ENCODE measurements at regions not wholly inside any gene's neighbourhood (a gene's known extent, or its start where the extent isn't known, plus 50 kb on each side); places are given as distances from the start of the nearest gene placed in this dataset.

GRCh38 chr1:83791821-83792437 lies 207.0 kb downstream of the TTLL7 start:
- CTCF ChIA-PET, result no interaction called here
- Mint-ChIP-seq H3K4me3 (no peak overlapping the region), H3K27ac (no peak overlapping the region), H3K27me3 (ENCODE audit: low read depth) (no peaks in the 10 kb centered on the region), H3K9me3 (ENCODE audit: insufficient read depth) (no peaks in the 10 kb centered on the region), H3K36me3 (ENCODE audit: low read depth) (no peaks in the 10 kb centered on the region), H3K4me1 (ENCODE audit: low read depth) (no peaks in the 10 kb centered on the region)
- ATAC-seq, result no peak
- no peak for DNase-seq
- POLR2A ChIA-PET, result no interaction called here

- no peaks in the 10 kb centered on the region for H3K4me1 Mint-ChIP-seq (ENCODE audit: low read depth)
- no peak overlapping the region for H3K4me3 Mint-ChIP-seq
- POLR2A ChIA-PET, result no interaction called here
- CTCF ChIA-PET, result no interaction called here
- no peaks in the 10 kb centered on the region for H3K27me3 Mint-ChIP-seq (ENCODE audit: low read depth)
- H3K36me3 Mint-ChIP-seq (ENCODE audit: low read depth), result no peaks in the 10 kb centered on the region
- DNase-seq (no peak), ATAC-seq (no peak)
- peaks cover 4% of the 10 kb centered on the region for H3K9me3 Mint-ChIP-seq (ENCODE audit: insufficient read depth)
- no peak overlapping the region for H3K27ac Mint-ChIP-seq
These were observed 208.5 kb downstream of the TTLL7 start for GRCh38 chr1:83790446-83790845.

- Mint-ChIP-seq H3K4me3 (no peak overlapping the region), H3K4me1 (ENCODE audit: low read depth) (no peaks in the 10 kb centered on the region), H3K36me3 (ENCODE audit: low read depth) (no peaks in the 10 kb centered on the region), H3K27me3 (ENCODE audit: low read depth) (no peaks in the 10 kb centered on the region), H3K27ac (no peak overlapping the region), H3K9me3 (ENCODE audit: insufficient read depth) (peaks cover 4% of the 10 kb centered on the region)
- POLR2A ChIA-PET, result no interaction called here
- ATAC-seq (no peak), DNase-seq (no peak)
- CTCF ChIA-PET, result no interaction called here
These were observed 211.5 kb downstream of the TTLL7 start for GRCh38 chr1:83787246-83787998.

GRCh38 chr1:83781667-83782066 lies 217.3 kb downstream of the TTLL7 start:
- Mint-ChIP-seq H3K27me3 (ENCODE audit: low read depth) (no peaks in the 10 kb centered on the region), H3K4me1 (ENCODE audit: low read depth) (no peaks in the 10 kb centered on the region), H3K27ac (no peak overlapping the region), H3K4me3 (no peak overlapping the region), H3K9me3 (ENCODE audit: insufficient read depth) (peaks cover 4% of the 10 kb centered on the region), H3K36me3 (ENCODE audit: low read depth) (no peaks in the 10 kb centered on the region)
- DNase-seq (no peak), ATAC-seq (no peak)
- ChIA-PET POLR2A (no interaction called here), CTCF (no interaction called here)

- no peaks in the 10 kb centered on the region for H3K4me1 Mint-ChIP-seq (ENCODE audit: low read depth)
- H3K36me3 Mint-ChIP-seq (ENCODE audit: low read depth), result no peaks in the 10 kb centered on the region
- ChIA-PET CTCF (no interaction called here), POLR2A (no interaction called here)
- H3K27me3 Mint-ChIP-seq (ENCODE audit: low read depth), result no peaks in the 10 kb centered on the region
- no peaks in the 10 kb centered on the region for H3K9me3 Mint-ChIP-seq (ENCODE audit: insufficient read depth)
- no peak for DNase-seq
- no peak overlapping the region for H3K4me3 Mint-ChIP-seq
- no peak overlapping the region for H3K27ac Mint-ChIP-seq
- no peak for ATAC-seq
These were observed 219.4 kb downstream of the TTLL7 start for GRCh38 chr1:83779565-83779964.

DNA sequence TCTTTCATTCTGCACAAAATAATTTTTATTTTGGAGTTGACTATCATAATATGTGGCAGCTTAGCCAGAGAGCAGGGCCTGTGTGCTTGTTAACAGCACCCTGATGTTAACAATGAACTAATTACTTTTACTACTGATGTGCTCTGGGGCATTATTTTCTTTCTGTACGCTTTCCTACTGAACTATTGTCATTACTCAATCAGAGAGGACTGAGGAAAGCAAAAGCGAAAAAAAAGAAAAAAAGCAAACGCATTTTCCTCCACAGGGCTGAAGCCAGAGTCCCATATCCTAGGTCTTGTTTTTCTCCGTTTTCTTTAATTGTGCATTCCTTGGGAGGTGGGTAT lies 221.2 kb downstream of the TTLL7 start:
- H3K36me3 Mint-ChIP-seq (ENCODE audit: low read depth), result no peaks in the 10 kb centered on the region
- ATAC-seq, result no peak
- H3K4me3 Mint-ChIP-seq, result no peak overlapping the region
- H3K27ac Mint-ChIP-seq, result no peak overlapping the region
- H3K27me3 Mint-ChIP-seq (ENCODE audit: low read depth), result no peaks in the 10 kb centered on the region
- no peaks in the 10 kb centered on the region for H3K9me3 Mint-ChIP-seq (ENCODE audit: insufficient read depth)
- no peak for DNase-seq
- ChIA-PET POLR2A (no interaction called here), CTCF (no interaction called here)
- no peaks in the 10 kb centered on the region for H3K4me1 Mint-ChIP-seq (ENCODE audit: low read depth)

DNA sequence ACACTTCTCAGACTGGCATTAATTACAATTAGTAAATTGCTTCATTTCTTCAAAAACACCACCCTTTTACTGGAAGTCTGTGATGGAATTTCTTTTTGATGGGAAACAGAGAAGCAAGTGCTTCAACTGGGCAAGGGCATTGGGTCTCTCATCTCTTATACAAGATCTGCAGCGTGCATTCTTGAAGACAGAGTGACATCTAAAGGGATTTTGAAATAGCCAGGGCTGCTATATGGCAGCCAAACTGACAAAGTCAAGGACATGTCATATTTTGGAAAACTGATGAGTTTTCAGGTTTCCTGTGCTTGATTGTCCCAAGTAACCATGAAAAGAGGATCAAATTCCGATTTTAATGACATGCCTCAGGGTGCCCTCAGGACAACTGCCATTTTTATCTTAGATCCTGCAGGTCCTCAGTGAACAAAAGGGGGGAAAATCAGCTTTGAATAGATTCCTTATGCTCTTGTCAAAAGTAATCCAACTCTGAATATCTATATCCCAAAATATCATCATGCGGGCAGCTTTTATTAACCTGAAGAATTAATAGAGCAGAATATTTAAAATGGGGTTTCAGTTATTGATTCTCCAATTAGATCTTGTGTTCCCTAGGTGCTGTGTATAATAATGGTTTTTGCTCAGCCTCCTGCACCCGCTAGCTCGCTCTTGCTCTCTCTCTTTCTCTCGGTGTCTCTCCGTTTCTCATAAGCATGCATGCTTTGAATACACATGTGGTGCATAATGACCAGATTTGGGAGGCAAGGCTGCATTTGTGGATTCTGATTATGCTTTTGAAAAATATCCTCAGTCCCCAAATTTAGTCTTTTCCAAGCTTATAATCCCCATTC lies 221.8 kb downstream of the TTLL7 start:
- POLR2A ChIA-PET, result no interaction called here
- CTCF ChIA-PET, result no interaction called here
- no peak overlapping the region for H3K4me3 Mint-ChIP-seq
- H3K9me3 Mint-ChIP-seq (ENCODE audit: insufficient read depth), result no peaks in the 10 kb centered on the region
- H3K36me3 Mint-ChIP-seq (ENCODE audit: low read depth), result no peaks in the 10 kb centered on the region
- no peaks in the 10 kb centered on the region for H3K4me1 Mint-ChIP-seq (ENCODE audit: low read depth)
- no peaks in the 10 kb centered on the region for H3K27me3 Mint-ChIP-seq (ENCODE audit: low read depth)
- H3K27ac Mint-ChIP-seq, result no peak overlapping the region
- no peak for ATAC-seq
- no peak for DNase-seq

- POLR2A ChIA-PET, result no interaction called here
- H3K4me1 Mint-ChIP-seq (ENCODE audit: low read depth), result no peaks in the 10 kb centered on the region
- ATAC-seq (no peak), DNase-seq (no peak)
- H3K4me3 Mint-ChIP-seq, result no peak overlapping the region
- H3K27ac Mint-ChIP-seq, result no peak overlapping the region
- CTCF ChIA-PET, result no interaction called here
- no peaks in the 10 kb centered on the region for H3K36me3 Mint-ChIP-seq (ENCODE audit: low read depth)
- H3K9me3 Mint-ChIP-seq (ENCODE audit: insufficient read depth), result no peaks in the 10 kb centered on the region
- H3K27me3 Mint-ChIP-seq (ENCODE audit: low read depth), result no peaks in the 10 kb centered on the region
These were observed 222.8 kb downstream of the TTLL7 start for GRCh38 chr1:83775977-83776603.

GRCh38 chr1:83773059-83773458 lies 225.9 kb downstream of the TTLL7 start:
- no peaks in the 10 kb centered on the region for H3K9me3 Mint-ChIP-seq (ENCODE audit: insufficient read depth)
- H3K27ac Mint-ChIP-seq, result no peak overlapping the region
- no peak for ATAC-seq
- no peaks in the 10 kb centered on the region for H3K4me1 Mint-ChIP-seq (ENCODE audit: low read depth)
- POLR2A ChIA-PET, result no interaction called here
- H3K36me3 Mint-ChIP-seq (ENCODE audit: low read depth), result no peaks in the 10 kb centered on the region
- H3K27me3 Mint-ChIP-seq (ENCODE audit: low read depth), result no peaks in the 10 kb centered on the region
- CTCF ChIA-PET, result interaction anchor here (1.2 kb wide), 1 partner anchor 9 kb away, joined by 3 read pairs; no protein-coding TSS in a partner anchor
- no peak overlapping the region for H3K4me3 Mint-ChIP-seq
- DNase-seq, result no peak

GRCh38 chr1:83770319-83770661 lies 228.6 kb downstream of the TTLL7 start:
- no peak overlapping the region for H3K27ac Mint-ChIP-seq
- no peak overlapping the region for H3K4me3 Mint-ChIP-seq
- POLR2A ChIA-PET, result no interaction called here
- no peaks in the 10 kb centered on the region for H3K4me1 Mint-ChIP-seq (ENCODE audit: low read depth)
- H3K36me3 Mint-ChIP-seq (ENCODE audit: low read depth), result no peaks in the 10 kb centered on the region
- no peaks in the 10 kb centered on the region for H3K27me3 Mint-ChIP-seq (ENCODE audit: low read depth)
- CTCF ChIA-PET, result no interaction called here
- no peak for ATAC-seq
- no peak for DNase-seq
- no peaks in the 10 kb centered on the region for H3K9me3 Mint-ChIP-seq (ENCODE audit: insufficient read depth)

GRCh38 chr1:83769594-83770318 lies 229.2 kb downstream of the TTLL7 start:
- H3K4me3 Mint-ChIP-seq, result no peak overlapping the region
- H3K36me3 Mint-ChIP-seq (ENCODE audit: low read depth), result no peaks in the 10 kb centered on the region
- no peaks in the 10 kb centered on the region for H3K4me1 Mint-ChIP-seq (ENCODE audit: low read depth)
- DNase-seq (no peak), ATAC-seq (no peak)
- no peaks in the 10 kb centered on the region for H3K27me3 Mint-ChIP-seq (ENCODE audit: low read depth)
- CTCF ChIA-PET, result no interaction called here
- H3K27ac Mint-ChIP-seq, result no peak overlapping the region
- POLR2A ChIA-PET, result no interaction called here
- H3K9me3 Mint-ChIP-seq (ENCODE audit: insufficient read depth), result no peaks in the 10 kb centered on the region

DNA sequence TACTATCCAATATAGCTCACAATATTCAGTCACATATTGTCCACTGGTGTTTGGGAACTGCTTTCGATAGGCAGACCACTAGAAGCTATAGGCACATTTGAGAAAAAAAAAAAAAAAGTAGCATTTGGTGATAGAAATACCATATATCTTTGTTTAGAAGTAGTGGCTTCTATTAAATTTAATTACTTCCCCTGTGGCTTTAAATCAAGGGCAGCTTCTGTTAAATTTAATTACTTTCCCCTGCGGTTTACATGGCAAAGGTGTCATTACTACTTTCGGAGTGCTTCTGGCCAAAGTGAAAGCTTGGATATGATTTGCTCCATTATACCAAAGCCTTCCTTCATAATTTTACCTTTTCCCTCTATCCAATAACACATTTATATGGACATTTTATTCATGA lies 229.9 kb downstream of the TTLL7 start:
- DNase-seq (no peak), ATAC-seq (no peak)
- Mint-ChIP-seq H3K4me3 (no peak overlapping the region), H3K36me3 (ENCODE audit: low read depth) (no peaks in the 10 kb centered on the region), H3K27ac (no peak overlapping the region), H3K4me1 (ENCODE audit: low read depth) (no peaks in the 10 kb centered on the region), H3K27me3 (ENCODE audit: low read depth) (no peaks in the 10 kb centered on the region), H3K9me3 (ENCODE audit: insufficient read depth) (no peaks in the 10 kb centered on the region)
- ChIA-PET POLR2A (no interaction called here), CTCF (no interaction called here)

Measured in activated CD8-positive, alpha-beta T cell treated with anti-CD3 and anti-CD28 coated beads, Interleukin-2, amount 10 ng/mL, durations not matched to agents 7 days and 5 days (primary cell).